AG09319 (cell line): ENCODE measurements at regions not wholly inside any gene's neighbourhood (a gene's known extent, or its start where the extent isn't known, plus 50 kb on each side); places are given as distances from the start of the nearest gene placed in this dataset.

Experiments used
- DNase-seq: peaks from one replicate; pipeline ENCODE4 v3.0.0-alpha.2; 2010; ENCODE audit warnings: low read depth; ENCODE audit errors: extremely low read depth
- TF ChIP-seq, protein P1 (sequence below): IDR thresholded peaks from 2 replicates; pipeline ENCODE4 v1.5.1; 2011; ENCODE audit warnings: low read depth, mild to moderate bottlenecking, inconsistent platforms, low read length, moderate library complexity

DNA sequence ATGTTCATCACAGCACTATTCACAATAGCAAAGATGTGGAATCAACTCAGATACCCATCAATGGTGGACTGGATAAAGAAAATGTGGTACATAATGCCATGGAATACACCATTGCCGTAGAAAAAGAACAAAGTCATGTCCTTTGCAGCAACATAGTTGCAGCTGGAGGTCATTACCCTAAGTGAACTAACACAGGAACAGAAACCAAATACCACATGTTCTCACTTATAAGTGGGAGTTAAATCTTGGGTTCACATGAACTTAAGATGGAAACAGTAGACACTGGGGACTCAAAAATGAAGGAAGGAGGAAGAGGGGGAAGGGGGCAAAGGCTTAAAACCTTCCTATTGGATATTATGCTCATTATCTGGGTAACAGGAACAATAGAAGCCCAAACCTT lies 228.1 kb upstream of the RAB6C start:
- DNase-seq = no peak
- TF ChIP-seq, protein P1, sequence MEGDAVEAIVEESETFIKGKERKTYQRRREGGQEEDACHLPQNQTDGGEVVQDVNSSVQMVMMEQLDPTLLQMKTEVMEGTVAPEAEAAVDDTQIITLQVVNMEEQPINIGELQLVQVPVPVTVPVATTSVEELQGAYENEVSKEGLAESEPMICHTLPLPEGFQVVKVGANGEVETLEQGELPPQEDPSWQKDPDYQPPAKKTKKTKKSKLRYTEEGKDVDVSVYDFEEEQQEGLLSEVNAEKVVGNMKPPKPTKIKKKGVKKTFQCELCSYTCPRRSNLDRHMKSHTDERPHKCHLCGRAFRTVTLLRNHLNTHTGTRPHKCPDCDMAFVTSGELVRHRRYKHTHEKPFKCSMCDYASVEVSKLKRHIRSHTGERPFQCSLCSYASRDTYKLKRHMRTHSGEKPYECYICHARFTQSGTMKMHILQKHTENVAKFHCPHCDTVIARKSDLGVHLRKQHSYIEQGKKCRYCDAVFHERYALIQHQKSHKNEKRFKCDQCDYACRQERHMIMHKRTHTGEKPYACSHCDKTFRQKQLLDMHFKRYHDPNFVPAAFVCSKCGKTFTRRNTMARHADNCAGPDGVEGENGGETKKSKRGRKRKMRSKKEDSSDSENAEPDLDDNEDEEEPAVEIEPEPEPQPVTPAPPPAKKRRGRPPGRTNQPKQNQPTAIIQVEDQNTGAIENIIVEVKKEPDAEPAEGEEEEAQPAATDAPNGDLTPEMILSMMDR = no peak

DNA sequence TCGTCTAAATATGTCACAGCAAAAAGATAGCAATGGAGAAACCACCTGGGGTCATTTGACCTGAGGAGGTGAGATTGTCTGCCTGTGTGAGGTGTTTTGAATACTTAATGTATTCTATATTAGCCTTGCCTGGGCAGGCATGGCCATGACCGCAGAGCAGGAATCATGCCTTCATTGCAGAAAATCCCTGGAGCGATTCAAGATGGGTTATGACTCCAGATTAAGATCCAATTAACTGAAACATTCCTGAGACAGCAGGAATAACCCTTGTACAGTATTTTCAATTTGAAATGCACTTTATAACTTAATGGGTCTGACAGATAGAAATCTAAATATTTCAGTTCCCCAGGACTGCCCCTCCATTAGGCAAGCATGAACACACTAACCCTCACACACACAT lies 227.3 kb upstream of the RAB6C start:
- no peak for DNase-seq
- TF ChIP-seq, protein P1 = no peak

DNA sequence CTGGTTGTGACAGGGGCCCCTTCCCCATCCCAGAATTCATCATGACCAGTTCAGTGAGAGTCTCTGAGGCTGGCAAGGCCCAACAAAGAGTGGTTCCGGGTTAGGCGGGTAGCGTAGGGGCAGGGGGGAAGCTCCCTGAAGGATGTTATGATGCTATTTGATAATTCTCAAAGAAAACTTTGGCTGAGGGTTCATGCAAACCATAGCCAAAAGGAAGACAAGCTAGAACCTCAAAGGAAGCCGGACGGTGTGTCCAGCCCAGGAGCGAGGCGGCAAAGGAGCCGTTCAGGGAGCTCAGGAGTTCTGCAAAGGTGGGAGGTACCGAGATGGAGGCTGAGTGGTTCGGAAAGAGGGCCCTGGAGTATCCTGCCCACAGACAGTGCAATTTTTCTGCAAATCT lies 226.8 kb upstream of the RAB6C start:
- DNase-seq = no peak
- TF ChIP-seq, protein P1 = no peak

DNA sequence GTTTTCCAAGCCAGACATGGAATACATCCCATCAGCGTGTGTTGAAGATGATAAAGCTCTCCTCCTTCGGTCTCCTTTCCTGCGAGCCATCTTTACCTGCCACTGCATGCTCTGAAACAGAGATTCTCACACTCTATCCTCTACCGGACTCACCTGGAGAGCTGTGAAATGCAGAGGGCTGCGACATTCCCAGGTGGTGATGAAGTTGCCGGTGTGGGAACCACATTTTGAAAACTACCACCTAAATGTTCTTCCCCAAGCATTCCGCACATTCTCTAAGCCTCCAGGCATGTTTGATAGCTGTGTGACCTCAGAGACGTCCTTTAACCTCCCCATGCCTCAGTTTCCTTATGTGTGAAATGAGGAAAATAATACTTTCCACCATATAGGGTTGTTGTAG lies 226.2 kb upstream of the RAB6C start:
- TF ChIP-seq, protein P1 = no peak
- DNase-seq = no peak

DNA sequence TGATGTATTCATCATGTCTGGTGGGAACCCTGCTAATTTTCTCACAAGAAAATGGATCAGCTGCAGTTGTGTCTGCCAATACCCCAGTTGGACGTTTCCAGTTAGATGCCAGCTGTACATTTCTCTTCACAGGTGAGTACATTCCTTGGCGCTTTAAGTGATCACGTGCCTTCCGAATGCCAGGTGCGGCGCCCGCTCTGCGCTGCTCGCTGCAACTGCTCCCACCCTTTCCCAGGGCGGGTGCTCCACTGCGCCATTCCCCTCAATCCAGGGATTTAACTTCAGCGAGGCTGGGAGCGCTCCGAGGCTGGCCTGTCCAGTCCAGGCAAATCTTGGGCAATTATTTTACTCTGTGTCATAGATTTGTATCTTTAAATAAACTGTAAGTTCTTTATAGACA lies 225.0 kb upstream of the RAB6C start:
- TF ChIP-seq, protein P1 = no peak
- DNase-seq = no peak

DNA sequence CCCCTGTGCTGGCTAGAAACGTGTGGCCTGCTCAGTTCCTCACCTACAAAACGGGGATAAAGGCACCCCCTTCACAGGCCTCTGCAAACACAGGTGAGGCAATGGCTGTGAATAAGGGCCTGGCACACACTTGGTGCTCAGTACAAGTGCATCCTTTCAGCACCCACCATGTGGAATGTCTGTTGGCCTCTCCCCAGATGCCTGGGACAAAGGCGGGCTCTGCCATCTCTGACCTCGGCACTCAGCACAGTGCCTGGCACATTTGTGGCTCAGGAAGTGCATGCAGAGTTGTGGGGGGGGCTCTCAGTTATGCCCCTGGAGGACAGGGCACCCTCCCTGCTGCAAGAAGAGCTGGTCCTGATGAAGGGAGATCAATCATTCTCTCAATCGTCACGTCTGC lies 224.6 kb upstream of the RAB6C start:
- DNase-seq = no peak
- TF ChIP-seq, protein P1 = no peak

DNA sequence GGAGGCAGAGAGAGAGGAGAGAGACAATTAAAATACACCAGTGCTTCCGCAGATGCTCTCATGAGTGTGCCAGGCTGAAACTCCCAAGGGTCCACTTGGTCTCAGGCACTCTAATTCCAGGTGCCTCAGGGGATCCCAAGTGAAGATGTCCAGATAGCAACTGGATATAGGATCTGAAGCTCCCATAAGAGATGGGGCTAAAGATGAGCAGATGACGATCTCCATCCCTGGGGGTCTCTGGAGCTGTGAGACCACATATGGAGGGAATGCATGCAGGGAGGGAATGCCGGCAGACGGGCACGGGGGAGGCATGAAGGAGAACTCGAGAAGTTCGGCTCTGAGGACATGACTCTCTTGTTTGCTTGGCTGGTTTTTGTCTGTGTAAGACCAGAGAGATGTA lies 223.7 kb upstream of the RAB6C start:
- no peak for DNase-seq
- TF ChIP-seq, protein P1 = no peak
